Breast epithelium (tissue), 4 donors: ENCODE measurements at regions not wholly inside any gene's neighbourhood (a gene's known extent, or its start where the extent isn't known, plus 50 kb on each side); places are given as distances from the start of the nearest gene placed in this dataset.

ENCODE experiments used
- DNase-seq, 2 donors: peaks; one replicate each; pipeline ENCODE4 v3.0.0-alpha.2; 2019; ENCODE audit warnings: low spot score in 2 of 2
- H3K27ac ChIP-seq, 2 donors: fragments of 200-600 bp; sonication (generic) in 1 of 2; one replicate each; pipeline ENCODE4 v1.5.1; 2016 to 2019; ENCODE audit warnings: mild to moderate bottlenecking in 1 of 2
- H3K27me3 ChIP-seq, 2 donors: fragments of 200-600 bp; sonication (generic) in 1 of 2; one replicate each; pipeline versions ENCODE4 v1.5.1 to v1.6.0; 2017 to 2019; ENCODE audit warnings: control low read depth in 1 of 2, mild to moderate bottlenecking in 1 of 2
- H3K36me3 ChIP-seq: fragments of 200-600 bp; one replicate; pipeline ENCODE4 v1.5.1; 2019
- H3K4me1 ChIP-seq, 2 donors: fragments of 200-600 bp; sonication (generic); one replicate each; pipeline ENCODE4 v1.5.1; 2016 to 2019; ENCODE audit warnings: control low read depth in 1 of 2
- H3K4me3 ChIP-seq, 3 donors: fragments of 200-600 bp; sonication (generic); 1 replicate in 2 of 3; 2 replicates in 1 of 3; pipeline ENCODE4 v1.5.1; 2016 to 2019; ENCODE audit warnings: mild to moderate bottlenecking in 3 of 3, moderate library complexity in 2 of 3
- H3K9me3 ChIP-seq, 2 donors: fragments of 200-600 bp; sonication (generic) in 1 of 2; one replicate each; pipeline ENCODE4 v1.5.1; 2016 to 2019; ENCODE audit warnings: control low read depth in 1 of 2
- CTCF ChIP-seq, 3 donors: fragments of 450-650 bp; IDR thresholded peaks; one replicate each; pipeline ENCODE4 v1.5.1; 2016 to 2017; ENCODE audit warnings: antibody characterized with exemption in 3 of 3, mild to moderate bottlenecking in 3 of 3, moderate library complexity in 3 of 3
- POLR2A ChIP-seq: fragments of 450-650 bp; IDR thresholded peaks from one replicate; pipeline ENCODE4 v1.6.1; 2016; ENCODE audit warnings: antibody characterized with exemption, mild to moderate bottlenecking, moderate library complexity
- POLR2AphosphoS5 ChIP-seq, 3 donors: sonication (generic); formaldehyde crosslinking; IDR thresholded peaks; one replicate each; pipeline ENCODE4 v1.6.1; 2017; ENCODE audit warnings: antibody characterized with exemption in 3 of 3
- intact Hi-C: fragments of 100-400 bp; cut with DNase I; formaldehyde crosslinking; loops from one replicate; pipeline ENCODE4 v1.15.1; 2023; ENCODE audit warnings: low total_unique reads

DNA sequence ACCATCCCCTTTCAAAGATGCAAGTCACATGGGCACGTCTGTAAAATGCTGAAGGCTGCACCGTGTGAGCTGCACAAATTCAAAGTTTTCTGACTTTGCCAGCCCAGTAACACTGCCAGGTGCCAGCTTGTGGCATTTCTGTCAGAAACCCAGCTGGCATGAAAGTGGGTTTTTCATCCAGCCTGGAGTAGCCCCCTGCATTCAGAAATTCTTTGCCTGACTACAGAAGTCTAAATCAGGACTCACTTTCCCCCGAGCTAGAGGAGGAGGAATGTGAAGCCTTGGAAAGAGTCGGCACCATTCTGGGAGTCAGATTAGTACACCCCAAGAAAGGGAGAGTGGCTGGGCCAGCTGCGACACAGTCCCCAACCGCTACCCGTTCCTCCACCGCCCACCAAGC is 56.7 kb upstream of the EN2 start:
- no peak overlapping the region for H3K27ac ChIP-seq
- H3K36me3 ChIP-seq, result no peaks in the 10 kb centered on the region
- no peak for TF ChIP-seq POLR2A
- TF ChIP-seq POLR2AphosphoS5 (IDR thresholded peaks at IDR 0.05), result no peak
- no peak for TF ChIP-seq CTCF (IDR thresholded peaks at IDR 0.05)
- no peaks in the 10 kb centered on the region for H3K4me1 ChIP-seq
- no peaks in the 10 kb centered on the region for H3K9me3 ChIP-seq
- intact Hi-C loops, result loop anchor here (5.0 kb wide), 1 partner anchor 1059 kb away; no protein-coding TSS in a partner anchor
- DNase-seq, result no peak
- H3K4me3 ChIP-seq, result no peak overlapping the region
- peaks cover 0 to 59% of the 10 kb centered on the region in 2 donors for H3K27me3 ChIP-seq

DNA sequence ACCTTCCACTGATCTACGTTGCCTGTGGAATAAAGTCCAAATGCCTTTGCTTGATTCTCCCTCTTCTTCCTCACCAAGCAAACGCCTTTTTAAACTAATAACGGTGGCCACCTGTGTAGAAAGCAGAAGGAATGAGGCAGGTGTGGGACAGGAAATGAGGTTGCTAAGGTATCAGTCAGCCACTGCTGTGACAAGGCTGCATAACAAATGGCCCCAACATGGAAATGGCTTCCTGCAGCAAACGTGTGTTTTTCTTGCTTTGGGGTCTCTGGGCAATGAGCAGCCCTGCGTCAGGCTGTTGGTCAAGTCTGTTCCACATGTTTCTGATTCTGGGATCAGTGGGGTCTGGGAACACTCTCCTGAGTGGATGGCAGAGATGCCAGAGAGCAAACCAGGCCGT is 56.0 kb upstream of the EN2 start:
- DNase-seq, result no peak
- H3K4me3 ChIP-seq, result no peak overlapping the region
- H3K27me3 ChIP-seq, result peaks cover 0 to 63% of the 10 kb centered on the region in 2 donors
- intact Hi-C loops, result loop anchor here (5.0 kb wide), 1 partner anchor 1060 kb away; no protein-coding TSS in a partner anchor
- TF ChIP-seq CTCF (IDR thresholded peaks at IDR 0.05), result no peak
- TF ChIP-seq POLR2AphosphoS5 (IDR thresholded peaks at IDR 0.05), result no peak
- no peak for TF ChIP-seq POLR2A
- H3K27ac ChIP-seq, result no peak overlapping the region
- no peaks in the 10 kb centered on the region for H3K4me1 ChIP-seq
- no peaks in the 10 kb centered on the region for H3K9me3 ChIP-seq
- no peaks in the 10 kb centered on the region for H3K36me3 ChIP-seq

- peaks cover 0 to 63% of the 10 kb centered on the region in 2 donors for H3K27me3 ChIP-seq
Observed at GRCh38 chr7:155402941-155403340, 55.0 kb upstream of the EN2 start.

DNA sequence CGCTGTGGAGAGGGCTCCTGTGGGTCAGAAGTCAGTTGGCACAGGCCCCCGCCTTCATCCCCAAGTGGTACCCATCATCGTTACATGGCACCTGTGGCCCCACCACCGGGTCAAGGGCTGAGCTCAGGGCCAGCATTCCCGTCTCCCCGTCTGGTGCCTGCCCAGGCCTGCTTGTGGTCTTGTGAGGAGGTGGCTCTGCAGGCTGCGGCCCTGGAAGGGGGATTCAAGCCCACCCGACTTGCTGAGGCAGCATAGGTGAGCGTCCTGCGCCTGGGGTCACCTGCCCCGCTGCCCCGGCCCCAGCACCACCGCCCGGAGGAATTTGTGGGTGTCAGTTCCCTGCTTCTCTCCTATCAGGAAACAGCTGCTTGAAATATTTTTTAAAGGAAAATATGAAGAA is 53.0 kb upstream of the EN2 start:
- Histone ChIP-seq H3K27ac (no peak overlapping the region), H3K4me1 (no peaks in the 10 kb centered on the region), H3K36me3 (no peaks in the 10 kb centered on the region), H3K27me3 (peaks cover 0 to 71% of the 10 kb centered on the region in 2 donors), H3K9me3 (no peaks in the 10 kb centered on the region), H3K4me3 (no peak overlapping the region)
- DNase-seq, result no peak
- intact Hi-C loops, result loop anchor here (5.0 kb wide), 1 partner anchor 1063 kb away; no protein-coding TSS in a partner anchor
- TF ChIP-seq CTCF (IDR thresholded peaks at IDR 0.05), result no peak
- no peak for TF ChIP-seq POLR2A
- TF ChIP-seq POLR2AphosphoS5 (IDR thresholded peaks at IDR 0.05), result no peak

More at GRCh38 chr7:155402941-155403340, 55.0 kb upstream of the EN2 start:
- no peak for DNase-seq
- TF ChIP-seq POLR2AphosphoS5 (IDR thresholded peaks at IDR 0.05) (no peak), POLR2A (no peak), CTCF (IDR thresholded peaks at IDR 0.05) (no peak)
- intact Hi-C loops, result loop anchor here (5.0 kb wide), 1 partner anchor 1061 kb away; no protein-coding TSS in a partner anchor
- no peaks in the 10 kb centered on the region for H3K9me3 ChIP-seq
- no peaks in the 10 kb centered on the region for H3K4me1 ChIP-seq
- H3K4me3 ChIP-seq, result no peak overlapping the region
- H3K36me3 ChIP-seq, result no peaks in the 10 kb centered on the region
- H3K27ac ChIP-seq, result no peak overlapping the region

DNA sequence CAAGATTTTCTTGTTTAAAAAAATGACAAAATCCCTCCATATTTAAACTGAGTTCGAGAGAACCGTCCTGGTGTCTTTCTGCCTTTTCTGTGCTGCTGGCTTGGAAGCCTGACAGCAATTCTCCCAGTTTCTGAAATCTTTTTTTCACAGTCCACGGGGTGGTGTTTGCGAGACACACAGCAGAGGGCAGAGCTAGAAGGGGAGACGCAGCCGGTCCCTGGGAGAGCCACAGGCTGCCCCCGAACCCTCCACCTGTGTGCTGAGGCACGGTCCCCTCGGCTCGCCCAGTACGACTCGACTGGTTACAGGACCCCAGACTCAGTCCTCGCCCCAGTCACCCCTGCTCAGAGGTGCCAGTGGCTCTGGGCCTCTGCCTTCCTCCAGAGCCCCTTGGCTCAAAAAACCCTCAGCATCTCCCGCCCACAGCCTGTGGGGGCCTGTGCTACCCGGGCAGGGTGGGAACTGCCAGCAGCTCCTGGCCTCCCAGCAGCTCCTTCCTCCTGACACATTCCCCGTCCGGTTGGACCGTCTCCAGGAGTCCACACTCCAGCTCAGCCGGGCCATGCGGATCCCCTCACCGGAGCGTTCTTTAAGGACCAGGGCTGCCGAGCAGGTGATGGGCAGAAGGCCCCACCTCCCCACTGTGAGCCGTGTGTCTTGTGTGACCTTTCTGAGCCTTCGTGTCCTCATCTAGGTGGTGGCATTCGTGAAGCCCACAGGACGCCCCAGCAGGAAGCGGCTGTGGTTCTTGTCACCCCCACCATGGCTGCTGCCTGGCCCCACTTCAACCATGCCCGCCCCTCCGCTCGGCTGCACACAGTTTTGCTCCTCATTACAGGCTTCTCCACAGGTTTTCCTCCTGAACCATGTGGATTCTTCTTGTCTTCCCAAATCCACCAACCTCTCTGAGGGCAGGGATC is 52.3 kb upstream of the EN2 start:
- H3K4me3 ChIP-seq, result no peak overlapping the region
- intact Hi-C loops, result no loop called here
- peaks cover 0 to 72% of the 10 kb centered on the region in 2 donors for H3K27me3 ChIP-seq
- H3K4me1 ChIP-seq, result no peaks in the 10 kb centered on the region
- DNase-seq, result no peak
- H3K27ac ChIP-seq, result no peak overlapping the region
- TF ChIP-seq POLR2AphosphoS5 (IDR thresholded peaks at IDR 0.05) (no peak), POLR2A (no peak), CTCF (IDR thresholded peaks at IDR 0.05) (no peak)
- no peaks in the 10 kb centered on the region for H3K36me3 ChIP-seq
- no peaks in the 10 kb centered on the region for H3K9me3 ChIP-seq
